ENCODE measurements at regions not wholly inside any gene's neighbourhood (a gene's known extent, or its start where the extent isn't known, plus 50 kb on each side); places are given as distances from the start of the nearest gene placed in this dataset.
A peak's percentile ranks its signal among the peaks of the same experiment; 100 is the strongest.

DNA sequence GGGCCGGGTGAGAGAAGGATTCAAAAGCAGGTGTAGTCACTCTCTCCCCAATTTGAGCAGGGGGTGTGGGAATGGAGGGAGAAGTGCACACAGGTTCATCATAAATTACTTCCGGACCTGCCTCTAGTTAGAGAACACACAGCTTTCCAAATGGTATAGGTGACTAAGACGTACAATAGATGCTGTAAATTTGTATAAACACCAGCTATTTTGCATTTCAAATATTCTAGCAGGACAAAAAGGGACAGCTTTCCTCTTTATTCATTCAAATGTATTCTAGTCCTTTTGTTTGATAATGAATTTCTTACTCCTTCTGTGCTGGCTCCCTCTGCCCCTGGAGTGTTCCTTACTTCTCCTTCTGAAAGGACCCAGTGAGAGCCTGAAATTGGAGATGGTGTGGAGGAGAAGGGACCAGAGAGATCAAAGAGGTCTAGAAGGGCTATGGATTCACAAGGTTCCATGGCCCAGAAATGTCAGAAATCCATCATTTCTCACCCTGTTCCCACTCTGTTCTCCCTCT, 53.2 kb upstream of the SH3BP4 start:
- TF ChIP-seq, protein P1, sequence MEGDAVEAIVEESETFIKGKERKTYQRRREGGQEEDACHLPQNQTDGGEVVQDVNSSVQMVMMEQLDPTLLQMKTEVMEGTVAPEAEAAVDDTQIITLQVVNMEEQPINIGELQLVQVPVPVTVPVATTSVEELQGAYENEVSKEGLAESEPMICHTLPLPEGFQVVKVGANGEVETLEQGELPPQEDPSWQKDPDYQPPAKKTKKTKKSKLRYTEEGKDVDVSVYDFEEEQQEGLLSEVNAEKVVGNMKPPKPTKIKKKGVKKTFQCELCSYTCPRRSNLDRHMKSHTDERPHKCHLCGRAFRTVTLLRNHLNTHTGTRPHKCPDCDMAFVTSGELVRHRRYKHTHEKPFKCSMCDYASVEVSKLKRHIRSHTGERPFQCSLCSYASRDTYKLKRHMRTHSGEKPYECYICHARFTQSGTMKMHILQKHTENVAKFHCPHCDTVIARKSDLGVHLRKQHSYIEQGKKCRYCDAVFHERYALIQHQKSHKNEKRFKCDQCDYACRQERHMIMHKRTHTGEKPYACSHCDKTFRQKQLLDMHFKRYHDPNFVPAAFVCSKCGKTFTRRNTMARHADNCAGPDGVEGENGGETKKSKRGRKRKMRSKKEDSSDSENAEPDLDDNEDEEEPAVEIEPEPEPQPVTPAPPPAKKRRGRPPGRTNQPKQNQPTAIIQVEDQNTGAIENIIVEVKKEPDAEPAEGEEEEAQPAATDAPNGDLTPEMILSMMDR (IDR thresholded peaks at IDR 0.05), result no peak

DNA sequence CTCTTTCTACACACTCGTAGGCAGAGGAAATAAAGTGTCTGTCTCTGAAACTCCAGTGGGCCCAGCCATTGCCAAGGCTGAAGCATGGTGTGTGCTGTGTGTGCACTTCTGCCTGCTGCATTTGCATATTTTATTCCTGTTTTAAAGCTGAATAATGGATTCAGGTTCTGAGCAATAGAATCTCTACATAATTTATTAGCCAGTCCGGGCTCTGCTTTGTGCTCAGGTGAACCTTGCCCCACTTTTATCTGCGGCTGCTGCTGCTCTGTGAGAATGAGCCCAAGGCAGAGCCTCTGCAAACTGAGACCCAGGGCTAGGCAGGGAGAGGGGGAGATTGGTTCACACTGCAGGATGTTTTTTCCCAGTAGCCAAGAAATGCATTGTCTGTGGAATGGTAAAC, 64.6 kb upstream of the SH3BP4 start:
- TF ChIP-seq, protein P1 (IDR thresholded peaks at IDR 0.05), result no peak

DNA sequence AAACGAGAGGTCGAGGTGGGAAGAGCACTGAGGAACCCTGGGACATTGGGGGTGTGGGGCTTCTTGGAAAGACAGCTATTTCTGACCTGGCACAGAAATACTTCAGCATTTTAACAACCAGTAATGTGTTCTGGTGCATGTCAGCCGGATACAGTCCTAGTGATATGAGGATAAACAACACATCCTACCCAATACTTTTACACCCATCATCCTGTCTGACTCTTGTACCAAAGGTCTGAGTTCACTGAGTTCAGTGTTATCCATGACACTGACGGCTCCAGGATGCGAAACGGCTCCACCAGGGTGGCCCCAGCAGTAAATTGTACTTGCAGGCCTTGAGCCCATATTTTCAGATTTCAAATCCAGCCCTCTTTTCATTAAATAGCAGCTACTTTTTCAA, 65.9 kb upstream of the SH3BP4 start:
- TF ChIP-seq, protein P1 (IDR thresholded peaks at IDR 0.05), result no peak

DNA sequence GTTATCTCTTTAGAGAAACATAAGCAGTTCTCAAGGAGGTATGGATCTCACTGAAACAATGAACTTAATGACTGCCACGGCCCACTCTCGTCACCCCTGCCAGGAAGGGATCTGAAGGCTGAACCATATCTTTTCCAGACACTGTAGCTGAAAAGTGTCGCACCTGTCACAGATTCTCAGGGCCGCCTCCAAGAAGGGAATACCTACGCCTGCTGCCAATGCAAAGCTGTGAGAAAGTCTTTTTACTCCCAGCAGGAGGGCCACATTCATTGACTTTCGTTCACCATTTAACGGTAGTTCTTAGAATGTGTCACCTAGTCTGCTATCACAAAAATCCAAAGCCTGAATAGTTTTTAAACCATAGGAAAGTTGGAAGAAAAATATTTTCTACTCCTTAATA, 66.7 kb upstream of the SH3BP4 start:
- TF ChIP-seq, protein P1 (IDR thresholded peaks at IDR 0.05), result no peak

DNA sequence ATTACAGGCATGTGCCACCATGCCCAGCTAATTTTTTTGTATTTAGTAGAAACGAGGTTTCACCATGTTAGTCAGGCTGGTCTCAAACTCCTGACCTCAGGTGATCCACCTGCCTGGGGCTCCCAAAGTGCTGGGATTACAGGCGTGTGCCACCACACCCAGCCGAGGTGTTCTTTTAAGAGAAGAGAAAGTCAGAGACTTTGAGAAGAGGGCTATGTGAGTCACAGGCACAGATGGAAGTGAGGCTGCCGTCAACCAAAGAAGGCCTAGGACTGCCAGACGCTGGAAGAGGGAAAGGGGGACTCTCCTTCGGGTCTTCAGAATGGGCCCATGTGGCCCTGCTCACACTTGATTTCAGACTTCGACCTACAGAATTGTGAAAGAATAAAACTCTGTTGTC, 67.2 kb upstream of the SH3BP4 start:
- TF ChIP-seq, protein P1 (IDR thresholded peaks at IDR 0.05), result no peak

DNA sequence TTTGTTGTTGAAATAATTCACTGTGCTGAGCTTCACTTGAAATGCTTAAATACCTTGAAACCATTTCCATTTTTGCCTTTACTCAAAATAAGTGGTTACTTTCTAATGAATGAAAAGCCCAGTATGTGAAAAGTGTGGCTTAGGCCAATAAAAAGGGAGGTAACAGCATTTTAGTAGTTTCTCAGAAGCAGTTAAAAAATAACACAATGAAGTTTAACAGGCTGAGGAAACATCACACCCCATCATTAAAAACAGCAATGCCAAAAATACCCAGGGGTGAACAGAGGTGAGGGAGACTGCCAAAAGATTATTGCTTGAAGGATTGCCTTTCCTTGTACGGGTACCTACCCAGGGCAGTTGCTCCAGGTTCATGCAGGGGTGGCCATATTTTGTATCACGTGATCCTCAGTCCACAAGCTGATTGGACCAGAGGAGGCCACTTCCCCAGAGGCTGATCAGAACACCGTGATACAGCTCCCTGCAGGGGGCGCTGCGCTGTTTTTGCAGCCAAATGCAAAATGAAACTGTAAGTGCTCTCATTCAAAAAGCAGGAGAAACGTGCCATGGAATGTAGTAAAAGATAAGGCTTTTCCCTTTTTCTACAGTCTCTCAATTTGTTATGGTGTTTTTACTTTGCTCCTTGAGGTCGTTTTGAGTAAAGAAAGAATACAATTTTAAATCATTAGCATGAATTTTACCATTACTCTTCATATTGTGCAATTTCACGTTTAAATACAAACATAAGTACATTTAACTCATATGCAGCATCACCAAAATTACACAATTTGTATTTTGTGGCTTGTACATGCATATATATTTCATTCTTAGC, 70.2 kb upstream of the SH3BP4 start:
- TF ChIP-seq, protein P1 (IDR thresholded peaks at IDR 0.05), result peak; percentile 80

DNA sequence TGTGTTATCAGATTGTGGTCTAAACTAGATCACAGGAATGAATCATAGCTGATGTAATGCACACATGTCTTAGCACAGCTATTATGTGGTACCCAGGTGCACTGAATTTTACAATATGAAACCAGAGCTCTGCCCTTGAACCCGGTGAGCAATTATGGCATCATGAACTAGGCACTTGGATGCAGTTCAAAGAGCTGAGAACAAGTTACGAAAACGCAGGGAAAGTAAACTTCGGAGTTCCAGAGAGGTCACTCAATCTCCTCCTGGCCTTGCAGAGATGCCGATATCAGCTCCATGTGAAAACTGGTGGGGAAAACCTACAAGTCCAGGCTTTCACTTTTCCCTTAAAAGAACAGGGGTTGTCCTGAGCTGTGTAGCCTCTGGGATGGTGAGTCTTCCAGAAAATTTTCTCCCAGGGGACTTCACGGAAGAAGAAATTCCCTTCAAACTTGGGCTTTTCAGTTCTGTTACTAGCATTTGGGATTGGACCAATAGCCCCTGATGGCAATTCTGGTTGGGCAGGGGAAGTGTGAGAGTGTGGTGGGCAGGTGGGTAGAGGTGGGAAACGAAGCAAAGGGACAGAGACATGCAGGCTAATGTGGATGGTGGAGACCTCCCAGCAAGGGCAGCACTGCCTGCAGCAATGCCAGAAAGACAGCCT, 71.1 kb upstream of the SH3BP4 start:
- TF ChIP-seq, protein P1 (IDR thresholded peaks at IDR 0.05), result no peak
